GM23338 (cell line): ENCODE measurements at regions not wholly inside any gene's neighbourhood (a gene's known extent, or its start where the extent isn't known, plus 50 kb on each side); places are given as distances from the start of the nearest gene placed in this dataset.

Experiments used
- ATAC-seq: fragments of 200-7000 bp; cut with Tn5 transposase; 3 replicates; pipeline ENCODE4 v1.9.1; 2020
- DNase-seq: peaks from one replicate; pipeline ENCODE4 v3.0.0-alpha.2; 2015; ENCODE audit warnings: low spot score
- H2AFZ ChIP-seq: fragments of 200-600 bp; sonication (generic); 2 replicates; pipeline ENCODE4 v1.8.0; 2016; ENCODE audit warnings: antibody characterized with exemption, mild to moderate bottlenecking, moderate library complexity
- H3F3A ChIP-seq: fragments of 200-600 bp; sonication (generic); replicated peaks from 2 replicates; pipeline ENCODE4 v1.8.0; 2017; ENCODE audit warnings: antibody characterized with exemption, mixed run types, low read depth
- H3K27ac ChIP-seq: fragments of 200-600 bp; sonication (generic); 2 replicates; pipeline ENCODE4 v1.6.1; 2016; ENCODE audit warnings: low read depth
- H3K27me3 ChIP-seq: fragments of 200-600 bp; sonication (generic); 2 replicates; pipeline ENCODE4 v1.8.0; 2016; ENCODE audit warnings: mild to moderate bottlenecking, mixed run types, moderate library complexity; ENCODE audit not compliant: insufficient read depth
- H3K36me3 ChIP-seq: fragments of 200-600 bp; sonication (generic); 2 replicates; pipeline ENCODE4 v1.8.0; 2016; ENCODE audit warnings: mild to moderate bottlenecking; ENCODE audit not compliant: insufficient read depth
- H3K4me1 ChIP-seq: fragments of 200-600 bp; sonication (generic); 2 replicates; pipeline ENCODE4 v1.8.0; 2016; ENCODE audit warnings: mild to moderate bottlenecking, moderate library complexity; ENCODE audit not compliant: insufficient read depth
- H3K4me2 ChIP-seq: fragments of 200-600 bp; sonication (generic); 2 replicates; pipeline ENCODE4 v1.7.1; 2017; ENCODE audit warnings: mixed run types
- H3K4me3 ChIP-seq: fragments of 200-600 bp; sonication (generic); 2 replicates; pipeline ENCODE4 v1.6.1; 2016; ENCODE audit warnings: mixed run types
- H3K79me2 ChIP-seq: fragments of 200-600 bp; sonication (generic); replicated peaks from 2 replicates; pipeline ENCODE4 v1.8.0; 2017; ENCODE audit warnings: mild to moderate bottlenecking; ENCODE audit not compliant: insufficient read depth
- H3K9me2 ChIP-seq: fragments of 200-600 bp; sonication (generic); 2 replicates; pipeline ENCODE4 v1.8.0; 2017; ENCODE audit not compliant: insufficient read depth
- H4K20me1 ChIP-seq: fragments of 200-600 bp; sonication (generic); replicated peaks from 2 replicates; pipeline ENCODE4 v1.8.0; 2017; ENCODE audit warnings: mild to moderate bottlenecking; ENCODE audit not compliant: insufficient read depth
- H3K27ac Mint-ChIP-seq: 2 replicates; pipeline ENCODE4 v1.8.0; 2020; ENCODE audit warnings: inconsistent platforms, mild to moderate bottlenecking, moderate library complexity, mixed read lengths
- H3K27me3 Mint-ChIP-seq: 3 replicates; pipeline ENCODE4 v1.8.0; 2022; ENCODE audit warnings: low read depth, mild to moderate bottlenecking, moderate library complexity, mixed read lengths, inconsistent platforms; ENCODE audit not compliant: insufficient read depth, poor library complexity
- H3K36me3 Mint-ChIP-seq: 3 replicates; pipeline ENCODE4 v1.8.0; 2021; ENCODE audit warnings: low read depth, mild to moderate bottlenecking, inconsistent platforms, moderate library complexity, mixed read lengths
- H3K4me1 Mint-ChIP-seq: 3 replicates; pipeline ENCODE4 v1.8.0; 2020; ENCODE audit warnings: mild to moderate bottlenecking, inconsistent platforms, mixed read lengths
- H3K4me3 Mint-ChIP-seq: 3 replicates; pipeline ENCODE4 v1.8.0; 2021; ENCODE audit warnings: moderate library complexity, mild to moderate bottlenecking, inconsistent platforms, mixed read lengths
- H3K9me3 Mint-ChIP-seq: 3 replicates; pipeline ENCODE4 v1.8.0; 2020; ENCODE audit warnings: moderate library complexity, mild to moderate bottlenecking, inconsistent platforms, mixed read lengths
- CREB1 ChIP-seq: fragments of 250-450 bp; sonication (Bioruptor Pico); IDR thresholded peaks from 2 replicates; pipeline ENCODE4 v1.5.0; 2020; ENCODE audit warnings: low read depth, mild to moderate bottlenecking, moderate library complexity
- EZH2phosphoT487 ChIP-seq: fragments of 200-600 bp; sonication (generic); IDR thresholded peaks from one replicate; pipeline ENCODE4 v1.8.1; 2018; ENCODE audit warnings: antibody characterized with exemption; ENCODE audit not compliant: unreplicated experiment
- JUNB ChIP-seq: IDR thresholded peaks from one replicate; pipeline ENCODE4 v1.6.1; 2016; ENCODE audit warnings: antibody characterized with exemption; ENCODE audit not compliant: unreplicated experiment
- NANOG ChIP-seq: IDR thresholded peaks from 2 replicates; pipeline ENCODE4 v1.6.1; 2016; ENCODE audit warnings: antibody characterized with exemption, borderline replicate concordance
- ZNF114 ChIP-seq: fragments of 250-450 bp; sonication (Bioruptor Pico); IDR thresholded peaks from 2 replicates; pipeline ENCODE4 v1.5.0; 2020; ENCODE audit warnings: mild to moderate bottlenecking, moderate library complexity
- ZNF331 ChIP-seq: fragments of 250-450 bp; sonication (Bioruptor Pico); IDR thresholded peaks from 2 replicates; pipeline ENCODE4 v1.5.0; 2020; ENCODE audit warnings: low read depth, mild to moderate bottlenecking, moderate library complexity
- TF ChIP-seq, protein P1 (sequence below): IDR thresholded peaks from one replicate; pipeline ENCODE4 v1.6.1; 2018; ENCODE audit warnings: antibody characterized with exemption; ENCODE audit not compliant: unreplicated experiment
- TF ChIP-seq, protein P2 (sequence below): fragments of 250-450 bp; sonication (Bioruptor Pico); IDR thresholded peaks from 2 replicates; pipeline ENCODE4 v1.5.0; 2020; ENCODE audit warnings: mild to moderate bottlenecking, moderate library complexity
- TF ChIP-seq, protein P3 (sequence below), 2 experiments: fragments of 200-600 bp in 1 of 2; sonication (generic) in 1 of 2; conservative IDR thresholded peaks; 2 replicates each; pipeline versions ENCODE4 v1.5.1 to v1.6.1; 2016 to 2017; ENCODE audit warnings: antibody characterized with exemption in 2 of 2, low read depth in 2 of 2, mild to moderate bottlenecking in 2 of 2, moderate library complexity in 1 of 2

DNA sequence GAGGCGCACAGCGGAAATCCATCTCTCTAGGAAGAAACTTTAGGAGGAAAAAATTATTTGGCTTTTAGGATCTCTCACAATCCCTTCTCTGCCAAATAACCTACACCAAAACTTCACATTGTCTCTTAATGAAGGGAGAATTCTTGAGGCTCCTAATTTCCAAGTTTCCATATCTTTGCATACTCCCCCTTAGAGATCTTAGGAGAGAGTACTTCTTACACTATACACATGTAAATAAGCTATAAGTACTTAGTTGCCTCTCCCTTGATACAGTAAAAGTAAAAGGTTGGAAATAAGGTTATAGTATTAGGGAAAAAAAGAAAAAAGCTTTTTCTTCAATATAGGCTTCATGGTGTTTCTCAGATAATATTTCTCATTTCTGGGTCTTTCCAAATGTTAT is 596.7 kb downstream of the SATB2 start:
- peak overlapping the region; percentile 16; the same call in 1 of the 2 replicates for H3K27ac Mint-ChIP-seq
- peak; percentile 60; the same call in 2 of the 3 replicates for ATAC-seq

DNA sequence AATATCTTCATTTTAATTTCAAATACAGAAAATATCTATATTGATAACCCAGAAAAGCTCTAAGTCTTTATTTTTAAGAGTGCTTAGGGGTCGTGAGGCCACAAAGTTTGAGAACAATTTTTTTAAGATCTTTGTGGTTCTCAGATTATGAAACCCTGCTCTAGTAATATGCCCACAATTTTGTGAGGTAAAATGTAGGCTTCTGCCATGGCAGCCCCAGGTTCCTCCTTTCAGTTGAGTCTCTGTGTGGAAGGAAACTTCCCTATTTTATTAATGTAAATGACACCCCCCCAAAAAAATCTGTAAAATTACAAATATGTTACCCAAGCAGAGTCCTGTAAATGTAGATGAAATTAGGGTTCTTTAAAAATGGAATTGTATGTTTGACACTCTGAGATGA is 600.5 kb downstream of the SATB2 start:
- H2AFZ ChIP-seq: no peak overlapping the region
- peaks cover 23% of the 10 kb centered on the region; the same call in 2 of the 3 replicates for H3K36me3 Mint-ChIP-seq
- no peak for TF ChIP-seq CREB1 (CRISPR knock-in tag)
- TF ChIP-seq, protein P1, sequence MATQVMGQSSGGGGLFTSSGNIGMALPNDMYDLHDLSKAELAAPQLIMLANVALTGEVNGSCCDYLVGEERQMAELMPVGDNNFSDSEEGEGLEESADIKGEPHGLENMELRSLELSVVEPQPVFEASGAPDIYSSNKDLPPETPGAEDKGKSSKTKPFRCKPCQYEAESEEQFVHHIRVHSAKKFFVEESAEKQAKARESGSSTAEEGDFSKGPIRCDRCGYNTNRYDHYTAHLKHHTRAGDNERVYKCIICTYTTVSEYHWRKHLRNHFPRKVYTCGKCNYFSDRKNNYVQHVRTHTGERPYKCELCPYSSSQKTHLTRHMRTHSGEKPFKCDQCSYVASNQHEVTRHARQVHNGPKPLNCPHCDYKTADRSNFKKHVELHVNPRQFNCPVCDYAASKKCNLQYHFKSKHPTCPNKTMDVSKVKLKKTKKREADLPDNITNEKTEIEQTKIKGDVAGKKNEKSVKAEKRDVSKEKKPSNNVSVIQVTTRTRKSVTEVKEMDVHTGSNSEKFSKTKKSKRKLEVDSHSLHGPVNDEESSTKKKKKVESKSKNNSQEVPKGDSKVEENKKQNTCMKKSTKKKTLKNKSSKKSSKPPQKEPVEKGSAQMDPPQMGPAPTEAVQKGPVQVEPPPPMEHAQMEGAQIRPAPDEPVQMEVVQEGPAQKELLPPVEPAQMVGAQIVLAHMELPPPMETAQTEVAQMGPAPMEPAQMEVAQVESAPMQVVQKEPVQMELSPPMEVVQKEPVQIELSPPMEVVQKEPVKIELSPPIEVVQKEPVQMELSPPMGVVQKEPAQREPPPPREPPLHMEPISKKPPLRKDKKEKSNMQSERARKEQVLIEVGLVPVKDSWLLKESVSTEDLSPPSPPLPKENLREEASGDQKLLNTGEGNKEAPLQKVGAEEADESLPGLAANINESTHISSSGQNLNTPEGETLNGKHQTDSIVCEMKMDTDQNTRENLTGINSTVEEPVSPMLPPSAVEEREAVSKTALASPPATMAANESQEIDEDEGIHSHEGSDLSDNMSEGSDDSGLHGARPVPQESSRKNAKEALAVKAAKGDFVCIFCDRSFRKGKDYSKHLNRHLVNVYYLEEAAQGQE: no peak
- TF ChIP-seq ZNF114: no peak
- no peak for TF ChIP-seq EZH2phosphoT487
- TF ChIP-seq, protein P2, sequence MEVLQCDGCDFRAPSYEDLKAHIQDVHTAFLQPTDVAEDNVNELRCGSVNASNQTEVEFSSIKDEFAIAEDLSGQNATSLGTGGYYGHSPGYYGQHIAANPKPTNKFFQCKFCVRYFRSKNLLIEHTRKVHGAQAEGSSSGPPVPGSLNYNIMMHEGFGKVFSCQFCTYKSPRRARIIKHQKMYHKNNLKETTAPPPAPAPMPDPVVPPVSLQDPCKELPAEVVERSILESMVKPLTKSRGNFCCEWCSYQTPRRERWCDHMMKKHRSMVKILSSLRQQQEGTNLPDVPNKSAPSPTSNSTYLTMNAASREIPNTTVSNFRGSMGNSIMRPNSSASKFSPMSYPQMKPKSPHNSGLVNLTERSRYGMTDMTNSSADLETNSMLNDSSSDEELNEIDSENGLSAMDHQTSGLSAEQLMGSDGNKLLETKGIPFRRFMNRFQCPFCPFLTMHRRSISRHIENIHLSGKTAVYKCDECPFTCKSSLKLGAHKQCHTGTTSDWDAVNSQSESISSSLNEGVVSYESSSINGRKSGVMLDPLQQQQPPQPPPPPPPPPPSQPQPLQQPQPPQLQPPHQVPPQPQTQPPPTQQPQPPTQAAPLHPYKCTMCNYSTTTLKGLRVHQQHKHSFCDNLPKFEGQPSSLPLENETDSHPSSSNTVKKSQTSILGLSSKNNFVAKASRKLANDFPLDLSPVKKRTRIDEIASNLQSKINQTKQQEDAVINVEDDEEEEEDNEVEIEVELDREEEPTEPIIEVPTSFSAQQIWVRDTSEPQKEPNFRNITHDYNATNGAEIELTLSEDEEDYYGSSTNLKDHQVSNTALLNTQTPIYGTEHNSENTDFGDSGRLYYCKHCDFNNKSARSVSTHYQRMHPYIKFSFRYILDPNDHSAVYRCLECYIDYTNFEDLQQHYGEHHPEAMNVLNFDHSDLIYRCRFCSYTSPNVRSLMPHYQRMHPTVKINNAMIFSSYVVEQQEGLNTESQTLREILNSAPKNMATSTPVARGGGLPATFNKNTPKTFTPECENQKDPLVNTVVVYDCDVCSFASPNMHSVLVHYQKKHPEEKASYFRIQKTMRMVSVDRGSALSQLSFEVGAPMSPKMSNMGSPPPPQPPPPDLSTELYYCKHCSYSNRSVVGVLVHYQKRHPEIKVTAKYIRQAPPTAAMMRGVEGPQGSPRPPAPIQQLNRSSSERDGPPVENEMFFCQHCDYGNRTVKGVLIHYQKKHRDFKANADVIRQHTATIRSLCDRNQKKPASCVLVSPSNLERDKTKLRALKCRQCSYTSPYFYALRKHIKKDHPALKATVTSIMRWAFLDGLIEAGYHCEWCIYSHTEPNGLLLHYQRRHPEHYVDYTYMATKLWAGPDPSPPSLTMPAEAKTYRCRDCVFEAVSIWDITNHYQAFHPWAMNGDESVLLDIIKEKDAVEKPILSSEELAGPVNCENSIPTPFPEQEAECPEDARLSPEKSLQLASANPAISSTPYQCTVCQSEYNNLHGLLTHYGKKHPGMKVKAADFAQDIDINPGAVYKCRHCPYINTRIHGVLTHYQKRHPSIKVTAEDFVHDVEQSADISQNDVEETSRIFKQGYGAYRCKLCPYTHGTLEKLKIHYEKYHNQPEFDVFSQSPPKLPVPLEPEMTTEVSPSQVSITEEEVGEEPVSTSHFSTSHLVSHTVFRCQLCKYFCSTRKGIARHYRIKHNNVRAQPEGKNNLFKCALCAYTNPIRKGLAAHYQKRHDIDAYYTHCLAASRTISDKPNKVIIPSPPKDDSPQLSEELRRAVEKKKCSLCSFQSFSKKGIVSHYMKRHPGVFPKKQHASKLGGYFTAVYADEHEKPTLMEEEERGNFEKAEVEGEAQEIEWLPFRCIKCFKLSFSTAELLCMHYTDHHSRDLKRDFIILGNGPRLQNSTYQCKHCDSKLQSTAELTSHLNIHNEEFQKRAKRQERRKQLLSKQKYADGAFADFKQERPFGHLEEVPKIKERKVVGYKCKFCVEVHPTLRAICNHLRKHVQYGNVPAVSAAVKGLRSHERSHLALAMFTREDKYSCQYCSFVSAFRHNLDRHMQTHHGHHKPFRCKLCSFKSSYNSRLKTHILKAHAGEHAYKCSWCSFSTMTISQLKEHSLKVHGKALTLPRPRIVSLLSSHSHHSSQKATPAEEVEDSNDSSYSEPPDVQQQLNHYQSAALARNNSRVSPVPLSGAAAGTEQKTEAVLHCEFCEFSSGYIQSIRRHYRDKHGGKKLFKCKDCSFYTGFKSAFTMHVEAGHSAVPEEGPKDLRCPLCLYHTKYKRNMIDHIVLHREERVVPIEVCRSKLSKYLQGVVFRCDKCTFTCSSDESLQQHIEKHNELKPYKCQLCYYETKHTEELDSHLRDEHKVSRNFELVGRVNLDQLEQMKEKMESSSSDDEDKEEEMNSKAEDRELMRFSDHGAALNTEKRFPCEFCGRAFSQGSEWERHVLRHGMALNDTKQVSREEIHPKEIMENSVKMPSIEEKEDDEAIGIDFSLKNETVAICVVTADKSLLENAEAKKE (CRISPR knock-in tag): no peak
- no peak for TF ChIP-seq ZNF331 (CRISPR knock-in tag)
- TF ChIP-seq, protein P3, sequence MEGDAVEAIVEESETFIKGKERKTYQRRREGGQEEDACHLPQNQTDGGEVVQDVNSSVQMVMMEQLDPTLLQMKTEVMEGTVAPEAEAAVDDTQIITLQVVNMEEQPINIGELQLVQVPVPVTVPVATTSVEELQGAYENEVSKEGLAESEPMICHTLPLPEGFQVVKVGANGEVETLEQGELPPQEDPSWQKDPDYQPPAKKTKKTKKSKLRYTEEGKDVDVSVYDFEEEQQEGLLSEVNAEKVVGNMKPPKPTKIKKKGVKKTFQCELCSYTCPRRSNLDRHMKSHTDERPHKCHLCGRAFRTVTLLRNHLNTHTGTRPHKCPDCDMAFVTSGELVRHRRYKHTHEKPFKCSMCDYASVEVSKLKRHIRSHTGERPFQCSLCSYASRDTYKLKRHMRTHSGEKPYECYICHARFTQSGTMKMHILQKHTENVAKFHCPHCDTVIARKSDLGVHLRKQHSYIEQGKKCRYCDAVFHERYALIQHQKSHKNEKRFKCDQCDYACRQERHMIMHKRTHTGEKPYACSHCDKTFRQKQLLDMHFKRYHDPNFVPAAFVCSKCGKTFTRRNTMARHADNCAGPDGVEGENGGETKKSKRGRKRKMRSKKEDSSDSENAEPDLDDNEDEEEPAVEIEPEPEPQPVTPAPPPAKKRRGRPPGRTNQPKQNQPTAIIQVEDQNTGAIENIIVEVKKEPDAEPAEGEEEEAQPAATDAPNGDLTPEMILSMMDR (conservative IDR thresholded peaks at IDR 0.05; ENCODE audit: low read depth in 2 of 2): no peak
- no peak for TF ChIP-seq JUNB

More for the DNA sequence above, 596.7 kb downstream of the SATB2 start:
- Mint-ChIP-seq H3K27me3 (peaks cover 2% of the 10 kb centered on the region), H3K9me3 (peaks cover 27% of the 10 kb centered on the region), H3K36me3 (peaks cover 23% of the 10 kb centered on the region; the same call in 2 of the 3 replicates), H3K4me1 (peaks cover 14% of the 10 kb centered on the region), H3K4me3 (no peak overlapping the region)
- H3K27me3 ChIP-seq: no peaks in the 10 kb centered on the region
- peaks cover 12% of the 10 kb centered on the region; the same call in 1 of the 2 replicates for H3K4me1 ChIP-seq
- no peak overlapping the region for H2AFZ ChIP-seq
- peak; percentile 31 for DNase-seq
- no peak overlapping the region for H3K27ac ChIP-seq
- H3F3A ChIP-seq: no peaks in the 10 kb centered on the region
- H4K20me1 ChIP-seq: no peaks in the 10 kb centered on the region
- no peaks in the 10 kb centered on the region for H3K79me2 ChIP-seq
- no peak overlapping the region for H3K4me3 ChIP-seq
- TF ChIP-seq NANOG (peak; percentile 33; the same call in 1 of the 2 replicates), ZNF114 (no peak), JUNB (no peak)
- H3K9me2 ChIP-seq: no peaks in the 10 kb centered on the region; the same call in 1 of the 2 replicates
- H3K4me2 ChIP-seq: 0 out of 2 replicates have a peak overlapping the region, but pooled peaks have one; percentile 5
- peaks cover 13% of the 10 kb centered on the region for H3K36me3 ChIP-seq

More for the DNA sequence above, 600.5 kb downstream of the SATB2 start:
- H3K4me1 ChIP-seq: peaks cover 12% of the 10 kb centered on the region; the same call in 1 of the 2 replicates
- DNase-seq: no peak
- no peak overlapping the region for H3K27ac Mint-ChIP-seq
- peaks cover 13% of the 10 kb centered on the region for H3K36me3 ChIP-seq
- H3K27ac ChIP-seq: no peak overlapping the region
- no peak overlapping the region for H3K4me3 Mint-ChIP-seq
- H3F3A ChIP-seq: no peaks in the 10 kb centered on the region
- H3K4me1 Mint-ChIP-seq: peaks cover 14% of the 10 kb centered on the region
- no peak overlapping the region for H3K4me2 ChIP-seq
- no peak for ATAC-seq
- no peaks in the 10 kb centered on the region for H3K79me2 ChIP-seq
- no peaks in the 10 kb centered on the region for H3K27me3 Mint-ChIP-seq
- H3K9me3 Mint-ChIP-seq: peaks cover 27% of the 10 kb centered on the region
- H3K9me2 ChIP-seq: no peaks in the 10 kb centered on the region; the same call in none of the 2 replicates
- no peaks in the 10 kb centered on the region for H3K27me3 ChIP-seq
- no peaks in the 10 kb centered on the region for H4K20me1 ChIP-seq
- H3K4me3 ChIP-seq: no peak overlapping the region
